ENCODE measurements at regions not wholly inside any gene's neighbourhood (a gene's known extent, or its start where the extent isn't known, plus 50 kb on each side); places are given as distances from the start of the nearest gene placed in this dataset.

DNA sequence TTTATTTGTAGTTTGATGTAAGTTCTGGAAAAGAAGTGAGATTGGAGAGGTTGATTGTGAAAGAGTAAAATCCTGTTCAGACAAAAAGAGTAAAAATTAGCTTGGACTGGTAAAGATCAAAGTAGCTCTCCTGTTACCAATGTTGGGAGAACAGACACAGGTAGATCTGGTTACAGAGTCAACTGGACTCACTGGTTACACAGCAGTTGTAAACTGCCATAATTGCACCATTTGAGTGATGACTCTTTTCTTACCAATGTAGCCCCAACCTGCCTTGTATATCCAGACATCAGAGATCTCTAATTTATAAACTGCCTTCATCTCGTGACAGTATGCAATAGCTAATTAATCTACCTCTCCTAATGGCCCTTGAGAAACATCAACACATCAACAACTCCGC is 165.6 kb upstream of the PRSS16 start:
- no peaks in the 10 kb centered on the region for H3K36me3 ChIP-seq
- TF ChIP-seq, protein P1, sequence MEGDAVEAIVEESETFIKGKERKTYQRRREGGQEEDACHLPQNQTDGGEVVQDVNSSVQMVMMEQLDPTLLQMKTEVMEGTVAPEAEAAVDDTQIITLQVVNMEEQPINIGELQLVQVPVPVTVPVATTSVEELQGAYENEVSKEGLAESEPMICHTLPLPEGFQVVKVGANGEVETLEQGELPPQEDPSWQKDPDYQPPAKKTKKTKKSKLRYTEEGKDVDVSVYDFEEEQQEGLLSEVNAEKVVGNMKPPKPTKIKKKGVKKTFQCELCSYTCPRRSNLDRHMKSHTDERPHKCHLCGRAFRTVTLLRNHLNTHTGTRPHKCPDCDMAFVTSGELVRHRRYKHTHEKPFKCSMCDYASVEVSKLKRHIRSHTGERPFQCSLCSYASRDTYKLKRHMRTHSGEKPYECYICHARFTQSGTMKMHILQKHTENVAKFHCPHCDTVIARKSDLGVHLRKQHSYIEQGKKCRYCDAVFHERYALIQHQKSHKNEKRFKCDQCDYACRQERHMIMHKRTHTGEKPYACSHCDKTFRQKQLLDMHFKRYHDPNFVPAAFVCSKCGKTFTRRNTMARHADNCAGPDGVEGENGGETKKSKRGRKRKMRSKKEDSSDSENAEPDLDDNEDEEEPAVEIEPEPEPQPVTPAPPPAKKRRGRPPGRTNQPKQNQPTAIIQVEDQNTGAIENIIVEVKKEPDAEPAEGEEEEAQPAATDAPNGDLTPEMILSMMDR (IDR thresholded peaks at IDR 0.05) = no peak
- no peak for TF ChIP-seq POLR2A (IDR thresholded peaks at IDR 0.05)
- intact Hi-C loops (cut with DNase I) = loop anchor here (10.0 kb wide), 1 partner anchor 467 kb away; no protein-coding TSS in a partner anchor
- H3K4me3 ChIP-seq (replicated peaks in 1 of 3) = no peak overlapping the region
- DNase-seq = no peak
- peaks cover 3% of the 10 kb centered on the region for H3K27me3 ChIP-seq
- no peaks in the 10 kb centered on the region for H3K9me3 ChIP-seq
- no peak overlapping the region for H3K27ac ChIP-seq
- peaks cover 0 to 3% of the 10 kb centered on the region in 2 donors for H3K4me1 ChIP-seq
- WGBS, 2 donors = 42 to 48% methylated on average over 2 of the region's 2 CpGs

DNA sequence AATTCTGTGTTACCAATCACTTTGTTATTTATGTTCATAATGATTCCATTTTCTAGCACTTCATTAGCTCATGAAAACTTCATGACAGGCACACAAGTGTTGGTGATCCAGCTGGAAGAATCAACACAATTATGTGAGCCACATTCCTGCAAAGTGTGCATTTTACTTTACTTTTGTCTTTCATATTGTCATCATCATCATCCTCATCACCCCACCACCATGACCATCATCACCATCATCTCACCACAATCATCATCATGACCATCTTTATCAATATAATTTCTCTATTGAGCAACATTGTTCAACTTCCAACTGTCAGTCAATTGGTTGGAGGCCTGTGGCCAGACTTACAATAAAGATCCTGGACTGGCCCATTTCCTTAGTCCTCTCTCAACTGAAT is 159.4 kb upstream of the PRSS16 start:
- intact Hi-C loops (cut with DNase I) = loop anchor here (10.0 kb wide), 1 partner anchor 473 kb away; no protein-coding TSS in a partner anchor
- Histone ChIP-seq H3K27me3 (peaks cover 4% of the 10 kb centered on the region), H3K27ac (no peak overlapping the region), H3K4me1 (no peaks in the 10 kb centered on the region), H3K36me3 (no peaks in the 10 kb centered on the region), H3K9me3 (no peaks in the 10 kb centered on the region), H3K4me3 (replicated peaks in 1 of 3) (no peak overlapping the region)
- no peak for TF ChIP-seq POLR2A (IDR thresholded peaks at IDR 0.05)
- TF ChIP-seq, protein P1 (IDR thresholded peaks at IDR 0.05) = no peak
- DNase-seq = no peak

DNA sequence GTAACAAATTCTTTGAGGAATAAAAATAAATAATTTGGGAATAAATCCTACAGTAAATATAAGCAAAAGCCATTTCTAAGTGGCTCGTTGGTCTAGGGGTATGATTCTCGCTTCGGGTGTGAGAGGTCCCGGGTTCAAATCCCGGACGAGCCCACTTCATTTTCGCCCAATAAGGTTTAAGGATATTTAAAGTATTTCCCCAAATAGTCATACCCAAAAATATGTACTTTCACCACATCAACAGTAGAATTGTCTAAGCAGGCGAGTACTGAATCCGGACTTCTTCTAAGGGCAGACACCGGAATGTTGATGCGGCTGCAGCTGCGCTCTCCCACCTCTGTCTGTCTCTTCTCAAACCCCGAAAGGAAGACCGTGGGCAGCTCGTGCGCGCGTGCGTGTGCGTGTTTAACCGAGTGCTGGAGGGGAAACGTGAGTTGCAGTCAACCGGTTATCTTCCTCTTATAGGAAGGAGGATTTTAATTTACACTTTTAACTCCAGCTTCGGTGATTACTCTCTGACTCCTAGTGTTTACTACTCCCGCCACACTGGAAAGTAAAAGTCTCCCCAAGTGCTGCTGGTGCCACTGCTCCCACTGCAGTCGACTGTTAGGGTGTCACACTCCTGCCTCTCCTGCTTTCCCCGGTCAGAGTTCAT is 155.7 kb upstream of the PRSS16 start:
- WGBS, 2 donors = 3 to 4% methylated on average over 26 to 27 of the region's 27 CpGs
- DNase-seq = no peak
- TF ChIP-seq POLR2A (IDR thresholded peaks at IDR 0.05) = no peak
- TF ChIP-seq, protein P1 (IDR thresholded peaks at IDR 0.05) = no peak
- Histone ChIP-seq H3K4me1 (no peaks in the 10 kb centered on the region), H3K27me3 (peaks cover 3% of the 10 kb centered on the region), H3K36me3 (no peaks in the 10 kb centered on the region), H3K27ac (no peak overlapping the region), H3K9me3 (no peaks in the 10 kb centered on the region), H3K4me3 (replicated peaks in 1 of 3) (no peak overlapping the region)
- intact Hi-C loops (cut with DNase I) = no loop called here

DNA sequence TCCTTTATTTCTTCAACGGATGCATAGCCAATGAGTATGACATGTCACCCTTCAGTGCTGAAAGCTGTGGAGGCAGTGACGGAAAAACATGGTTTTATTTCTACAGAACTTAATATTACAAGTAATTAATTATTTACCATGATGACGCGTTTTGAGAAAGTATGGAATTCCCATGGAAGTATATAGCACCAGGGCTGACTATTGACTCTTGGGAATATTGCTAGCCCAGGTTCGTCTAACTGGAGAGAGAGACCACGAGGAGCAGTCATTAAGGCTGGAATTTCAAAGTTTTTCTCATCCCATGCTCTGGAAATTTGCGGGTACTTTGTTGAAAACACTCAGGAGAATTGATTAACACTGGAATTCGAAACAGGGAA is 155.2 kb upstream of the PRSS16 start:
- WGBS, 2 donors = 41 to 47% methylated on average over 8 of the region's 8 CpGs
- DNase-seq = no peak
- H3K4me3 ChIP-seq (replicated peaks in 1 of 3) = no peak overlapping the region

DNA sequence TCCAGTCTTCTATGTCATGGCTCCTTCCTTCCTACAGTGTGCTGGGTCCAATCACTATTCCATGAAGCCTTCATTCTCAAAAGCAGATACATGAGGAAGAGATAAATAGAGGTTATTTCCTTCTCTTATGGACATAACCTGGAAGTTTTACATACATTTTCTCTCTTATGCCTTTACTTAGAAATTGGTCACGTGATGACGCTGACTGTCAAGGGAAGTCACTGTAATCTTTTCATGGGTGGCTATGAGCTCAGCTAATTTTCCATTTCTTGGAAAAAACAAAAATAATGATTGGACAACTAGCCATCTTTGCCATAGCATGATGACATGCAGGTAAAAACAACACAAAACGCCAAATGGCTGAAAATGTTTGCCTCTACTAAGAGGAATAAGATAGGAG is 151.6 kb upstream of the PRSS16 start:
- TF ChIP-seq, protein P1 (IDR thresholded peaks at IDR 0.05) = no peak
- TF ChIP-seq POLR2A (IDR thresholded peaks at IDR 0.05) = no peak
- H3K27me3 ChIP-seq = peaks cover 3% of the 10 kb centered on the region
- intact Hi-C loops (cut with DNase I) = no loop called here

More for the DNA sequence above, 155.2 kb upstream of the PRSS16 start:
- peaks cover 3% of the 10 kb centered on the region for H3K27me3 ChIP-seq
- intact Hi-C loops (cut with DNase I) = no loop called here
- H3K9me3 ChIP-seq = no peaks in the 10 kb centered on the region
- no peak overlapping the region for H3K27ac ChIP-seq
- TF ChIP-seq POLR2A (IDR thresholded peaks at IDR 0.05) = no peak
- TF ChIP-seq, protein P1 (IDR thresholded peaks at IDR 0.05) = no peak
- H3K4me1 ChIP-seq = no peaks in the 10 kb centered on the region
- H3K36me3 ChIP-seq = no peaks in the 10 kb centered on the region

More for the DNA sequence above, 151.6 kb upstream of the PRSS16 start:
- no peak for DNase-seq
- H3K27ac ChIP-seq = no peak overlapping the region
- WGBS, 2 donors = 90 to 93% methylated on average over 3 of the region's 3 CpGs
- no peak overlapping the region for H3K4me3 ChIP-seq (replicated peaks in 1 of 3)
- no peaks in the 10 kb centered on the region for H3K4me1 ChIP-seq
- H3K36me3 ChIP-seq = no peaks in the 10 kb centered on the region
- no peaks in the 10 kb centered on the region for H3K9me3 ChIP-seq

Measured in thyroid gland (tissue), 4 donors.